NCI-H2029 (cell line): ENCODE measurements at regions not wholly inside any gene's neighbourhood (a gene's known extent, or its start where the extent isn't known, plus 50 kb on each side); places are given as distances from the start of the nearest gene placed in this dataset.
"Not testable (repeated sequence)": the region's sequence is repeated elsewhere in the genome, so short reads cannot be mapped to it uniquely, and the experiment has no call there.

ENCODE experiments used
- DNase-seq: peaks from one replicate; lab custom pipeline; 2025; lab: John Stamatoyannopoulos, UW

GRCh38 chr9:84504360-84504759, 163.8 kb upstream of the SLC28A3 start:
- no peak for DNase-seq

GRCh38 chr9:84511651-84512050, 157.9 kb upstream of the NTRK2 start:
- DNase-seq: no peak

GRCh38 chr9:84512493-84512892, 157.0 kb upstream of the NTRK2 start:
- no peak for DNase-seq

GRCh38 chr9:84513473-84513872, 156.1 kb upstream of the NTRK2 start:
- DNase-seq: no peak

- no peak for DNase-seq
Measured at GRCh38 chr9:84513979-84514378, 155.6 kb upstream of the NTRK2 start.

- no peak for DNase-seq
Measured at GRCh38 chr9:84514421-84514820, 155.1 kb upstream of the NTRK2 start.

- DNase-seq: no peak
Measured at GRCh38 chr9:84517026-84517425, 152.5 kb upstream of the NTRK2 start.

GRCh38 chr9:84519413-84519812, 150.1 kb upstream of the NTRK2 start:
- no peak for DNase-seq

- DNase-seq: no peak
Measured at GRCh38 chr9:84521208-84521607, 148.3 kb upstream of the NTRK2 start.

GRCh38 chr9:84526211-84526610, 143.3 kb upstream of the NTRK2 start:
- DNase-seq: not testable (repeated sequence)

GRCh38 chr9:84527060-84527720, 142.3 kb upstream of the NTRK2 start:
- not testable (repeated sequence) for DNase-seq

GRCh38 chr9:84535973-84536372, 133.6 kb upstream of the NTRK2 start:
- DNase-seq: not testable (repeated sequence)

GRCh38 chr9:84538879-84539278, 130.7 kb upstream of the NTRK2 start:
- DNase-seq: no peak

- DNase-seq: no peak
Measured at GRCh38 chr9:84542554-84542953, 127.0 kb upstream of the NTRK2 start.

- DNase-seq: no peak
Measured at GRCh38 chr9:84554069-84554664, 115.4 kb upstream of the NTRK2 start.

- DNase-seq: no peak
Measured at GRCh38 chr9:84556556-84556955, 113.0 kb upstream of the NTRK2 start.

GRCh38 chr9:84557751-84558150, 111.8 kb upstream of the NTRK2 start:
- DNase-seq: no peak

GRCh38 chr9:84563691-84564090, 105.8 kb upstream of the NTRK2 start:
- DNase-seq: no peak

GRCh38 chr9:84567805-84568204, 101.7 kb upstream of the NTRK2 start:
- DNase-seq: no peak

- DNase-seq: no peak
Measured at GRCh38 chr9:84570482-84571154, 98.9 kb upstream of the NTRK2 start.

- no peak for DNase-seq
Measured at GRCh38 chr9:84573083-84573482, 96.4 kb upstream of the NTRK2 start.

- DNase-seq: no peak
Measured at GRCh38 chr9:84575705-84576104, 93.8 kb upstream of the NTRK2 start.

- no peak for DNase-seq
Measured at GRCh38 chr9:84583866-84584265, 85.7 kb upstream of the NTRK2 start.
